ENCODE measurements at regions not wholly inside any gene's neighbourhood (a gene's known extent, or its start where the extent isn't known, plus 50 kb on each side); places are given as distances from the start of the nearest gene placed in this dataset.

- Histone ChIP-seq H3K4me3 (ENCODE audit: low read depth in 1 of 3, low read length in 3 of 3) (no peak overlapping the region), H3K27me3 (ENCODE audit: control insufficient read depth in 4 of 4, insufficient read depth in 4 of 4, low read length in 3 of 4) (no peaks in the 10 kb centered on the region), H3K9ac (ENCODE audit: low read depth in 1 of 2, low read length in 2 of 2) (no peak overlapping the region), H3K9me3 (ENCODE audit: control insufficient read depth in 4 of 4, low read length in 3 of 4) (no peaks in the 10 kb centered on the region), H3K27ac (ENCODE audit: low read depth in 1 of 2, low read length in 2 of 2) (no peak overlapping the region), H3K36me3 (ENCODE audit: control insufficient read depth in 4 of 4, insufficient read depth in 3 of 4, low read depth in 1 of 4, low read length in 3 of 4) (no peaks in the 10 kb centered on the region), H3K4me1 (ENCODE audit: control insufficient read depth in 4 of 4, insufficient read depth in 4 of 4, low read length in 3 of 4) (peaks cover 0 to 6% (median 2%) of the 10 kb centered on the region in 4 donors)
- no peak for DNase-seq (ENCODE audit: low spot score)
- TF ChIP-seq HNF4A (conservative IDR thresholded peaks at IDR 0.05) (no peak), FOXA1 (IDR thresholded peaks at IDR 0.05) (no peak), JUND (IDR thresholded peaks at IDR 0.05) (no peak), TAF1 (conservative IDR thresholded peaks at IDR 0.05) (no peak), MAX (IDR thresholded peaks at IDR 0.05) (no peak), ZBTB33 (IDR thresholded peaks at IDR 0.05) (no peak), HNF4G (IDR thresholded peaks at IDR 0.05) (no peak), SP1 (IDR thresholded peaks at IDR 0.05) (no peak), NR2F2 (IDR thresholded peaks at IDR 0.05) (no peak), RXRA (IDR thresholded peaks at IDR 0.05) (no peak), REST (IDR thresholded peaks at IDR 0.05) (no peak), EGR1 (IDR thresholded peaks at IDR 0.05; ENCODE audit: low read depth in 2 of 2) (no peak), FOXA2 (IDR thresholded peaks at IDR 0.05) (no peak)
- WGBS = 83% methylated on average over 3 of the region's 3 CpGs
Measured at GRCh38 chr2:100731535-100731981, 88.4 kb upstream of the NPAS2 start.

- Histone ChIP-seq H3K27me3 (ENCODE audit: control insufficient read depth in 4 of 4, insufficient read depth in 4 of 4, low read length in 3 of 4) (no peaks in the 10 kb centered on the region), H3K9ac (ENCODE audit: low read depth in 1 of 2, low read length in 2 of 2) (no peak overlapping the region), H3K27ac (ENCODE audit: low read depth in 1 of 2, low read length in 2 of 2) (no peak overlapping the region), H3K4me1 (ENCODE audit: control insufficient read depth in 4 of 4, insufficient read depth in 4 of 4, low read length in 3 of 4) (peaks cover 0 to 6% (median 2%) of the 10 kb centered on the region in 4 donors), H3K4me3 (ENCODE audit: low read depth in 1 of 3, low read length in 3 of 3) (no peak overlapping the region), H3K36me3 (ENCODE audit: control insufficient read depth in 4 of 4, insufficient read depth in 3 of 4, low read depth in 1 of 4, low read length in 3 of 4) (no peaks in the 10 kb centered on the region), H3K9me3 (ENCODE audit: control insufficient read depth in 4 of 4, low read length in 3 of 4) (no peaks in the 10 kb centered on the region)
- WGBS = 36% methylated on average over 11 of the region's 11 CpGs
- TF ChIP-seq RXRA (IDR thresholded peaks at IDR 0.05) (peak; percentile 34 to 76), HNF4G (IDR thresholded peaks at IDR 0.05) (no peak), RAD21 (IDR thresholded peaks at IDR 0.05) (no peak), FOXA1 (IDR thresholded peaks at IDR 0.05) (no peak), MAX (IDR thresholded peaks at IDR 0.05) (no peak), HNF4A (conservative IDR thresholded peaks at IDR 0.05) (peak; percentile 20 to 69), EGR1 (IDR thresholded peaks at IDR 0.05; ENCODE audit: low read depth in 2 of 2) (no peak), YY1 (IDR thresholded peaks at IDR 0.05) (peak; percentile 14), JUND (IDR thresholded peaks at IDR 0.05) (peak; percentile 49 to 78)
- no peak for DNase-seq (ENCODE audit: low spot score)
Measured at GRCh38 chr2:100733391-100734187, 86.3 kb upstream of the NPAS2 start.
